Limb (tissue), 2 donors: ENCODE measurements at regions not wholly inside any gene's neighbourhood (a gene's known extent, or its start where the extent isn't known, plus 50 kb on each side); places are given as distances from the start of the nearest gene placed in this dataset.

Experiments
- DNase-seq, 2 donors: peaks; one replicate each; pipeline ENCODE4 v3.0.0-alpha.2; 2016; ENCODE audit errors: extremely low spot score in 2 of 2

DNA sequence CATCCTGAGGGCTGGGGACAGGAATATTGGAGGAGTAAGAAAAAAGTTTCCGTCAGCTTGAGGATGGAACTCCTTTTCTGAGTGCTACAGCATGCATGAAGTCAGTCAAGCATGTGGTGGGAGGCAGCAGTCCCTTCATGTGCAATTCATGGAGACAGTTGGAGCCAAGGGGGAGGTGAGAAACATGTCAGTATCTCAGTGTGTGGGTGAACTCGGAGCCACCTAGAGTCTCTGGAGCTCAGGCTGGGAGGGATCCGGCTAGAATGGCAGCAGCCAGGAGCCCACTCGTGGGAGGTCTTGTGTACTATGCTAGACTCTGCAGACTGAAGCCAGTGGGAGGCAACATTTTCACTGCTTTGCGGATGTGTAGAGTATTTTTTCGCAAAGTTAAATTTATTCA is 60.3 kb downstream of the AVPR1A start:
- no peak for DNase-seq

DNA sequence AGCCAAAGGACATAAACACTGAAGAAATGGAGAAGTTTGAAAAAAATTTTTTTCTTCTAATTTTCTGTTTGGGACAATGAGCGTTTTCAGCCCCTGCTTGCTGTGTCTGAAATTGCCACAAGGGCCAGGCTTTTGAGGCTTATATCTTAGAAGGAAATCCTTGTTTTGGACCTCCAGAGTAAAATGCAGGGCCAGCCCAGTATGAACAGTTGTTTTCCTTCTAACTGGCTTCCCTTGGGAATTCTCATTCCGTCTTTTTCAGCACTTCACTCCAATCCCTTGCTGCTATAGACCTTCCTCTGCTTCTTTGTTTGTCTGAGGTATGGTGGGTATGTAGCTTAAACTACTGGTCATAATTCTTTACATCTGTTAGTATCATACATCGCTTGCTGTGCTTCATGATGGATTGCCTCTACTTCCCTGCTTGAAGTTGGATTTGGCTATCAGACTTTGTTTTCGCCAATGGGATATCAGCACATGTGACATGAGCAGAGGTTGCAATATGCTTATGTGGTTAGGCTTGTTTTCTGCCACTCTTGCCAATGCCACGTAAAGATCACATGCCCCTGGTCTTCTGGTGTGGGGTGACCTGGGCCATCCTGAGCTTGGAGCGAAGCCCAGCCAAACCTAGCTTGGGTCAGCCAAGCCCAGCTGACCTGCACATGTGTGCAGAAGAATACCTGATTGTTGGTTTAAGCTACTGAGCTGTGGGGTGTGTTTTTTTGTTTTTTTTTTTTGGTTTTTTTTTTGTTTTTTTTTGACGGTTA is 64.7 kb downstream of the AVPR1A start:
- no peak for DNase-seq

GRCh38 chr12:63085120-63085519 is 65.9 kb downstream of the AVPR1A start:
- DNase-seq = no peak

DNA sequence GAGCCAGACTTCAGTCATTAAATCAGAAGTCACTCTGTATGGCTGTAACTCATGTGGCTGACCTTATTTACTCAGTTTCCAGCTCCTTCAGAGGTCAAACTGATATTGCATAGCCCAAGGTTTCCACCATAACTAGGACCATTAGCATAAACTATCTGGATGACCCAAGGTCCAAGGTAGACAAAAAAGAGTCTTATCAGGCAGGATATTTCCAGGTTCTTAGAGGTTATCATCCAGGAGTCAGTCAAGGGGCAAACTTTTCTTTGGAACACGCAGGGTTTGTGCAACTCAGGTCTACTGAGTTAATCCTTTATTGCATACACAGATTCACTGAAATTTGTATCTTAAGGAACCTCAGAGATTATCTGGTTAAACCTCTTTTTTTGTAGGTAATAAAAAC is 66.5 kb downstream of the AVPR1A start:
- DNase-seq = no peak

DNA sequence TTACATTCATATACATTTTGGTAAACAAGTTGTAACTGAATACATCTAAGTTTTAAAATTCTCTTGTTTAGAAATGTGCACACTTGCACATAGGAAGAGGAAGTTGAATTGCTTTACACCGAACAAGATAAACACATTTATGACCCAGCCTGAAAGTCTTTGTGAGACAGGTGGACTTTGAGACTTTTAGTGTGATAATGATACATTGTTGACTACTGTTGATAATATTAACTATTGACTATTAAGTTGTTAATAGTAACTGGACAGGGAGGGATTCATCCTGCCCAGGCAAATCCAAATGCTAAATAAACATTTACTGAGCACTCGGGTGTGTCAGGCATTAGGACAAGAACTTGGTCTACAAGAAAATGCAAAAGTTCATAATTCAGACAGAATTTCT is 68.0 kb downstream of the AVPR1A start:
- DNase-seq = no peak

DNA sequence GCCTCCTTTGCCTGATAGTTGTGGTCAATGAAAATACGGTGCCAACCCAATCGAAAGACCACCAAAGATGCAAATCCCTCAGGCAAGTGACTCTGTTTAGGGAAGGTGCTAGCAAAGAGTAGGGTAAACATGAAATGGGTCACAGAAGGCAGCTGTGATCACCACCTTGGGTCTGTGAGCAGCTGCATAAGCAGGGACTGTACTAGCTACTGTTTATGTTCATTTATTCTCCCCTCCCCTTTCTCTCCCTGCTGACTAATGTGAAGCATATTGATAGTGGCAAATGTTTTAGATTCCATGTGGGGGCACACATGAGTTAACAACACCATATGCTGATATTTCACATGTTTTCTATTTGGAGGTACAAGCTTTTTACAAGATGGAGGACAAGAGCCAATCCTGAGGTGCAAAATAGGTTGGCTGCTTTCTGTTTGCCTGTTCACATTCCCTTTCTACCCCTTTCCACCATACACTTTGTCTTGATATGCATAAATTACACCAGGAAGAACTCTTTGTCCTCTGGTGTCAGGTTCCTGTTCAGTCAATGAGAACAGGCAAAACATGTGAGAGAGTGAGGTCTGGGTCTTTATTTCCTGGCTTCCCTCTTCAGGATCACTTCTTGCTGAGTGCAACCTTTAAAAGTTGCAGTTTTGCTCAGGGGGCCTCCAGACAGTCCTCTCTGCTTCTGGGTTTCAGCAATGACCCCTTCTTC is 71.1 kb downstream of the AVPR1A start:
- DNase-seq = no peak

DNA sequence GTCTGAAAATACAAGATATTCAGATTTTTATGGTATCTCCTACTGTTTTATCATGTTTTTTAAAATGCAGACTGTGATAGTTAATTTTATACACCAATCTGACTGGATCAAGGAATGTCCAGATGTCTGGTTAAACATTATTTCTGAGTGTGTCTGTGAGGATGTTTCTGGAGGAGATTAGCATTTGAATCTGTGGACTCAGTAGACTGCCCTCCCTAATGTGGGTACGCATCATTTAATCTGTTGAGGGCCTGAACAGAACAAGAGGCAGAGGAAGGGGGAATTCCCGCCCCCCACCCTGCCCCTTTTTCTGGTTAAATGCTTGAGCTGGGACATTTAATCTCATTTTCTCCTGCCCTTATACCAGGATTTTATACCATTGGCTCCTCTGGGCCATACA is 72.1 kb downstream of the AVPR1A start:
- DNase-seq = no peak

DNA sequence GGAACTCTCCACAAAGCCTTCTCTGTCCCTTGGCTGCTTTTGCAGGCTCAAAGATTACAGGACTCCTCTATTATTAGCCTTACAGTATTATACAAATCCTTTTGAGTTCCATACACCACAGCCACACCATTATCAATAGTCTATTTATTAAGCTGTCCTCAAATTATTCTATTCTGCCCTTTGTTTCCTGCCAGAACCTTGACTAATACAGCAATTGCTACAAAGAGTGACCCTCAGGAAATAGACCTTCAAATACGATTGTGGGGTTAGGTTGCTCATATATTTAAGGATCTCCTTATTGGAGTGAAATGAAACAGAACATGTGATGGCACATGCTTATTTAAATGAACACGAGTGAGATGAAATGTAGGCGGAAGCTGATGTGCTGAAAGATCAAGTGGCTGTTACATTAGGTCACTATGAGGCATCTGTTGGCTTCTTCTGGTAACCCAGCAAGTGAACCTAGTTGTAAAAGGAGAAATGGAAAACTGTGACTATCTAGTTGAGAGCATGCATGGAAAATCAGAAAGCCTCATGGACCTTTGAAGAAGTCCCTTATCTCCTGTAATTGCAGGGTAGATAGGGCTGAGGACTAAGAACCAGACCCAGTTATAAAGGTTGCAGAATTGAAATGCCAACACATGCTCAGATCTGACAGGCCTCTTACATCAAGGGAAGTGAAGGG is 75.5 kb downstream of the AVPR1A start:
- no peak for DNase-seq

- no peak for DNase-seq
Measured at GRCh38 chr12:63070709-63071108, 80.3 kb downstream of the AVPR1A start.

DNA sequence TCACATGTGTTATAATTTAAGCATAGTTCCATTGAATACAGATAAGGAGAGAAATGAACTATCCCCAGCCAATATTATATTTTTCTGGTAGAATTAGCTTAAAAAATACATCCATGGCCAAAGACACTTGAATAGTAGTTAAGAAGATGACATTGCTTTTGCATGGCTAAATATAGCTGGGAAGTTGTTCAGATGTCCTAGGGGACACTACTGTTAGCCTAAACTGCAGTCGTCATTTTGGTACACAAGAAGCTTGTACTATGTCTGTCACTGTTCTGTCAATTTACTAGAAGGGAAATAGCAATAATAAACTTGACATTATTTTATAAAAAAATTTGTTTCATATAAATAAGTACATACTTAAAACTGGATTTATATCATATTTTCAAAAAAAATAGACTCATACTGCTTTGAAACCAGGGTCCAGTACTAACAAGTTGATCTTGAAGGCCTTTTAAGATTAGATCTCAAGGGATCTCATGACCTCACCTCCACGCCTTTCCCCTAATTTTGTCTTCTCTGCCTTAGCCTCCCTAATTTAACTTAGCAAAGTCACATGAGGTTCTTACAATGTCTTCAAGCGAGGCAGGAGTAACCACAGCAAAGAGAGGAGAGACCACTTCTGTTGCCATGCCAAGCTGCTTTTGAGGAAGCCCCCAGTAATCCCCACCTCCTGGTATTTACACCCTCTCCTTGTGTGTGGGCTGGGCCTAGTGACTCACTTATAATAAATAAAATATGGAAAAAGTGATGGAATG is 81.0 kb downstream of the AVPR1A start:
- DNase-seq = no peak

DNA sequence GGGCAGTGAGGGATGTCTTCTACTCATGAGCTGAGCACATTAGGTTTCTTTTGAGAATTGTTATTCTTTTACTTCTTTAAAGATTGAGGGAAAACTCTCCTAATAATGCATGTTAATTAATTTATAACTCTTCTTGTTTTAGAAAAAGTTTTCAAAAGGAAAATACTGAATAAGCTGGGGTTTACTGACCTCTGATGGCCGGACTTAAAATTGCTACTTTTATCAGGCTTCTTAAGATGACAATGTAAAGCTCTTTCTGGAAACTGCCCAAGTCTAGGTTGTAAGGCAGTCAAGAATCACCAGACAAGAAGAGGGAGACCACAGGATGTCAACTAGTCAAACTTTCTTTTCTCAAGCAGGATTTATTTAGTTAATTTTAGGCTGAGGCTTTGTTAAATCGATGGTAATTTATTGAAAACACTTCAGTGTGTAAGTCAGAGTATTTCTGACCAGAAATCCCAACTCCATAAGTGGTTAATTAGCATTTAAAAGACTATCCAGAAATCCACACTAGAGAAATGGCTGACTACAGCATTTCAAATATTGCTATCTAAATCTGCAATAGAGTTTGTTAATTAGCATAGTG is 82.1 kb downstream of the AVPR1A start:
- DNase-seq = peak in 1 of 2 donors; percentile 73

DNA sequence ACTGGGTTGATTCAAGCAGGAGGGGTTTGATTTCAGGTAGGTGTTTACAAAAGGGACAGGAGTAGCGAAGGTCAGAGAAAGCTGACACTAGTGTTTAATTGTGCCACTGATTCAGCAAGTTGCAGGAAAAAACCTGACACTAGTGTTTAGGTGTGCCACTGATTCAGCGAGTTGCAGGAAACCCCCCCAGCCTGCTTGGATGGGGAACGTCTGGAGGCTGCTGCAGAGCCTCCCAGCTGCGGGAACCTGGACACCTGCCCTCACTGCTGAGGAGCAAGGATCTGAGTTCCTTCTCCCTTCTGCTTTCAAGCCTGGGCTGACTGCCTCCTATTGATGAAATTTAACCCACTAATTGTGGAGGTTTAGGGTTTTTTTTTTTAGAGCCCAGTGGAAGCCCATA is 84.2 kb downstream of the AVPR1A start:
- no peak for DNase-seq

DNA sequence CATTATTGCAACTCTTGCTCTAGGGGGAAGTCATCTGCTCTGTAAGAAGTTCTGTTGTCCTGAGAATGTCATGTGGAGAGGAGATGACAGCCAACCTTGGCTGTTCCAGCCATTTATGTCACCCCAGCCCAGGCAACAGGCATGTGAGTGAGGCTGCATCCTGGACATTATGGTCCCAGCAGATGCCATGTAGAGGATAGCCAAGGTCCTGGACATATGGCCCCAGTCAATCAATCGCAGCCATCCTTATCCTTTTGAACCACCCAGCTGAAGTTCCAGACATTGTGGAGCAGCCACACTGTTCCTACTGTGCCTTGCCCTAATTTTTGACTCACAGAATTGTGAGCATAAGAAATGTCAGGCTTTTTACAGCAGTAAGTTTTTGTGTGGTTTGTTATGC is 84.9 kb downstream of the AVPR1A start:
- no peak for DNase-seq

DNA sequence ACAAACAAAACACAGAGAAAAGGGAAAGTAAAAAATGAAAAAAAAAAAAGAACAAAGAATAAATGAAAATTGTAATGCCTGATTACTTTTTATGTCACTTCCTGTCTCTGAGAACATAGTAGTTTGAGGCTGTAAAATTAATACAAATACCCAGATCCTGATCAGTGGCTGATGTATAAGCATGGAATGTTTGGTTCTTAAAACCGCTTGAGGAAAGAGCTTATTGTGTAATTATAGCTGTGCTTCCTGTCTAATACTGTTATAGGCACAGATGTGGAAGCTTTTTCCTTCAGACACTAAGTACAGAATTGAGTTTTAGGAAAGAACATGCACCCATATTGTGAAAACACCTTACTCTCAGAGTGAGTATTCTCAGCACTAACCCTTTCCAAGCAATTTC is 86.9 kb downstream of the AVPR1A start:
- no peak for DNase-seq

DNA sequence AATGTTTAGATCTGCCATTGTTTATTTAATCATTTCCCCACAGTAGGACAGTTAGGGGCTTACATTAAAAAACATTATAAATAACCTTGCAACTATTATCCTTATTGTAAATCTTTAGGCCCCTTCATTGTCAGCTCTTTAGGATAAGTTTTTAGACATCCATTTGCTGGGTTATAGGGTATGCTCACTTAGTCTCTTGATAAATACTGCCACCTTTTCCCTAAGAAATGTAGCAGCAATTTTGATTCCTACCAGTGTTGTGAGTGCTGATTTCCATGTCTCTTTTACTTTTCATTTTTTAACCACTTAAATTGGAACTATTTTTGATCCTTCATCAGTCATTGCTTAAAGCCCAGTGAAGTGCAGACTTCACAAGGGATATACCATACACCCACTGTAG is 94.4 kb downstream of the AVPR1A start:
- no peak for DNase-seq

GRCh38 chr12:63052696-63053095 is 98.3 kb downstream of the AVPR1A start:
- DNase-seq = no peak

DNA sequence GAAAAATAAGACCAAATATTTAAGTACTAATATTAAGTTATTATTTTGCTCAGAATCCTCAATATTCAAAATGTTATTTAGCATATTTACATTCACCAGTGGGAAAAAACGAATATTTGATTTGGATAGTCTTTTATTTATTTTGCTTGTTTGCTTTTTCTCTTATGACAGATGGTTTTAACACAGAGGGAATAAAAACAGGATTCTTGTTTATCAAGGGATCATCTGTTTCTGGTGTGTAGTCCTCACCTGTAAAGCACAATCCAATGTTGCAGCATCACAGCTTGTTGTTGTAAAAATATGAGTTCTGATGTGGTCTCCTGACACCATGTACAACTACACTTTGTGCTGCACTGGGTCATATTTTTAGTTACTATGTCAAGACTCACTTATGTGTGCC is 103.9 kb downstream of the AVPR1A start:
- no peak for DNase-seq

- DNase-seq = no peak
Measured at GRCh38 chr12:63045020-63045860, 105.8 kb downstream of the AVPR1A start.

GRCh38 chr12:63042646-63043045 is 107.7 kb upstream of the PPM1H start:
- DNase-seq = no peak

- no peak for DNase-seq
Measured at GRCh38 chr12:63041601-63042000, 106.7 kb upstream of the PPM1H start.
